GM12801 (cell line): ENCODE measurements at regions not wholly inside any gene's neighbourhood (a gene's known extent, or its start where the extent isn't known, plus 50 kb on each side); places are given as distances from the start of the nearest gene placed in this dataset.

ENCODE experiments used
- CTCF ChIP-seq: IDR thresholded peaks from one replicate; pipeline ENCODE4 v1.5.1; 2011; ENCODE audit warnings: control low read depth; ENCODE audit not compliant: insufficient read length; ENCODE audit errors: extremely low read depth

GRCh38 chr5:71903808-71904207 is 184.7 kb downstream of the CARTPT start:
- TF ChIP-seq CTCF: no peak

GRCh38 chr5:71904852-71905251 is 185.8 kb downstream of the CARTPT start:
- no peak for TF ChIP-seq CTCF

GRCh38 chr5:71905834-71906711 is 187.0 kb downstream of the CARTPT start:
- TF ChIP-seq CTCF: no peak

GRCh38 chr5:71907001-71907588 is 188.0 kb downstream of the CARTPT start:
- TF ChIP-seq CTCF: no peak

GRCh38 chr5:71907608-71908145 is 188.6 kb downstream of the CARTPT start:
- no peak for TF ChIP-seq CTCF

GRCh38 chr5:71910741-71911140 is 191.7 kb downstream of the CARTPT start:
- TF ChIP-seq CTCF: no peak

- no peak for TF ChIP-seq CTCF
These were observed 192.9 kb downstream of the CARTPT start for GRCh38 chr5:71912021-71912420.
